Effector CD8-positive, alpha-beta T cell (primary cell): ENCODE measurements at regions not wholly inside any gene's neighbourhood (a gene's known extent, or its start where the extent isn't known, plus 50 kb on each side); places are given as distances from the start of the nearest gene placed in this dataset.

ENCODE experiments used
- DNase-seq: peaks from one replicate; lab custom pipeline; 2025; lab: John Stamatoyannopoulos, UW

GRCh38 chr6:6840831-6841291 is 252.3 kb downstream of the LY86 start:
- DNase-seq = no peak

- no peak for DNase-seq
These were observed 253.1 kb downstream of the LY86 start for GRCh38 chr6:6841571-6841970.

- no peak for DNase-seq
These were observed 253.8 kb downstream of the LY86 start for GRCh38 chr6:6842291-6842690.

GRCh38 chr6:6843057-6843627 is 254.6 kb downstream of the LY86 start:
- no peak for DNase-seq

- DNase-seq = no peak
These were observed 255.3 kb downstream of the LY86 start for GRCh38 chr6:6843777-6844176.

- DNase-seq = no peak
These were observed 256.0 kb downstream of the LY86 start for GRCh38 chr6:6844530-6844929.

- DNase-seq = no peak
These were observed 257.1 kb downstream of the LY86 start for GRCh38 chr6:6845603-6846002.

- DNase-seq = no peak
These were observed 259.1 kb downstream of the LY86 start for GRCh38 chr6:6847591-6847990.

- no peak for DNase-seq
These were observed 256.5 kb upstream of the RREB1 start for GRCh38 chr6:6851059-6851948.

GRCh38 chr6:6851949-6852261 is 255.9 kb upstream of the RREB1 start:
- no peak for DNase-seq

- no peak for DNase-seq
These were observed 250.9 kb upstream of the RREB1 start for GRCh38 chr6:6856538-6857523.

GRCh38 chr6:6857528-6857927 is 250.2 kb upstream of the RREB1 start:
- no peak for DNase-seq

- no peak for DNase-seq
These were observed 249.2 kb upstream of the RREB1 start for GRCh38 chr6:6858533-6858982.

GRCh38 chr6:6859105-6859504 is 248.7 kb upstream of the RREB1 start:
- no peak for DNase-seq

- no peak for DNase-seq
These were observed 248.0 kb upstream of the RREB1 start for GRCh38 chr6:6859722-6860121.

GRCh38 chr6:6860863-6861262 is 246.9 kb upstream of the RREB1 start:
- DNase-seq = no peak

- no peak for DNase-seq
These were observed 246.3 kb upstream of the RREB1 start for GRCh38 chr6:6861351-6861894.

- DNase-seq = no peak
These were observed 245.8 kb upstream of the RREB1 start for GRCh38 chr6:6861995-6862394.

- no peak for DNase-seq
These were observed 243.7 kb upstream of the RREB1 start for GRCh38 chr6:6863970-6864639.

- DNase-seq = no peak
These were observed 242.2 kb upstream of the RREB1 start for GRCh38 chr6:6865611-6866010.

- no peak for DNase-seq
These were observed 240.9 kb upstream of the RREB1 start for GRCh38 chr6:6866656-6867403.
